Osteoblast (primary cell): ENCODE measurements at regions not wholly inside any gene's neighbourhood (a gene's known extent, or its start where the extent isn't known, plus 50 kb on each side); places are given as distances from the start of the nearest gene placed in this dataset.

ENCODE experiments used
- DNase-seq: peaks from one replicate; pipeline ENCODE4 v3.0.0; 2011; ENCODE audit warnings: low spot score, mixed read lengths; ENCODE audit not compliant: insufficient read length; ENCODE audit errors: missing footprints
- H2AFZ ChIP-seq: 2 replicates; pipeline ENCODE4 v1.6.0; 2011; ENCODE audit warnings: mild to moderate bottlenecking, low read length
- H3K27ac ChIP-seq: 2 replicates; pipeline ENCODE4 v1.5.1; 2011; ENCODE audit warnings: mild to moderate bottlenecking, low read depth, low read length, moderate library complexity
- H3K27me3 ChIP-seq: 2 replicates; pipeline ENCODE4 v1.6.0; 2012; ENCODE audit warnings: mild to moderate bottlenecking, control low read depth, inconsistent platforms, low read length, moderate library complexity; ENCODE audit not compliant: insufficient read depth
- H3K36me3 ChIP-seq: 2 replicates; pipeline ENCODE4 v1.5.1; 2011; ENCODE audit warnings: mild to moderate bottlenecking, low read length, control low read depth, moderate library complexity; ENCODE audit not compliant: insufficient read depth
- H3K4me1 ChIP-seq: 2 replicates; pipeline ENCODE4 v1.5.1; 2011; ENCODE audit warnings: mild to moderate bottlenecking, low read length, control low read depth, moderate library complexity; ENCODE audit not compliant: insufficient read depth
- H3K4me2 ChIP-seq: 2 replicates; pipeline ENCODE4 v1.6.0; 2011; ENCODE audit warnings: mild to moderate bottlenecking, low read length; ENCODE audit not compliant: insufficient read depth
- H3K4me3 ChIP-seq: fragments of 200-600 bp; sonication (generic); 3 replicates; pipeline ENCODE4 v1.5.1; 2012; ENCODE audit warnings: mild to moderate bottlenecking, low read length, inconsistent platforms; ENCODE audit not compliant: insufficient read depth
- H3K79me2 ChIP-seq: 2 replicates; pipeline ENCODE4 v1.6.0; 2012; ENCODE audit warnings: mild to moderate bottlenecking, low read length, control low read depth, inconsistent platforms; ENCODE audit not compliant: insufficient read depth
- H3K9me3 ChIP-seq: 2 replicates; pipeline ENCODE4 v1.5.1; 2011; ENCODE audit warnings: low read depth, low read length, control low read depth
- H4K20me1 ChIP-seq: 2 replicates; pipeline ENCODE4 v1.6.0; 2012; ENCODE audit warnings: mild to moderate bottlenecking, low read length, control low read depth; ENCODE audit not compliant: insufficient read depth
- CTCF ChIP-seq: IDR thresholded peaks from 2 replicates; pipeline ENCODE4 v1.5.1; 2011; ENCODE audit warnings: mild to moderate bottlenecking, low read depth, low read length, moderate library complexity; ENCODE audit errors: extremely low read depth

GRCh38 chr7:35314354-35314753, 60.5 kb upstream of the TBX20 start:
- Histone ChIP-seq H3K27me3 (no peaks in the 10 kb centered on the region), H3K9me3 (peaks cover 3% of the 10 kb centered on the region), H3K36me3 (no peaks in the 10 kb centered on the region), H3K79me2 (no peaks in the 10 kb centered on the region), H2AFZ (no peak overlapping the region), H3K4me1 (no peaks in the 10 kb centered on the region), H3K4me2 (no peak overlapping the region), H3K27ac (no peak overlapping the region), H3K4me3 (no peak overlapping the region), H4K20me1 (no peaks in the 10 kb centered on the region)
- TF ChIP-seq CTCF: no peak
- DNase-seq: no peak

GRCh38 chr7:35313575-35313974, 59.7 kb upstream of the TBX20 start:
- Histone ChIP-seq H3K27ac (no peak overlapping the region), H4K20me1 (no peaks in the 10 kb centered on the region), H3K27me3 (no peaks in the 10 kb centered on the region), H3K4me3 (no peak overlapping the region), H3K4me1 (no peaks in the 10 kb centered on the region), H3K79me2 (no peaks in the 10 kb centered on the region), H3K4me2 (no peak overlapping the region), H3K36me3 (no peaks in the 10 kb centered on the region), H3K9me3 (peaks cover 3% of the 10 kb centered on the region), H2AFZ (no peak overlapping the region)
- no peak for TF ChIP-seq CTCF
- DNase-seq: no peak
